ENCODE measurements at regions not wholly inside any gene's neighbourhood (a gene's known extent, or its start where the extent isn't known, plus 50 kb on each side); places are given as distances from the start of the nearest gene placed in this dataset.
"Not testable (repeated sequence)": the region's sequence is repeated elsewhere in the genome, so short reads cannot be mapped to it uniquely, and the experiment has no call there.

DNA sequence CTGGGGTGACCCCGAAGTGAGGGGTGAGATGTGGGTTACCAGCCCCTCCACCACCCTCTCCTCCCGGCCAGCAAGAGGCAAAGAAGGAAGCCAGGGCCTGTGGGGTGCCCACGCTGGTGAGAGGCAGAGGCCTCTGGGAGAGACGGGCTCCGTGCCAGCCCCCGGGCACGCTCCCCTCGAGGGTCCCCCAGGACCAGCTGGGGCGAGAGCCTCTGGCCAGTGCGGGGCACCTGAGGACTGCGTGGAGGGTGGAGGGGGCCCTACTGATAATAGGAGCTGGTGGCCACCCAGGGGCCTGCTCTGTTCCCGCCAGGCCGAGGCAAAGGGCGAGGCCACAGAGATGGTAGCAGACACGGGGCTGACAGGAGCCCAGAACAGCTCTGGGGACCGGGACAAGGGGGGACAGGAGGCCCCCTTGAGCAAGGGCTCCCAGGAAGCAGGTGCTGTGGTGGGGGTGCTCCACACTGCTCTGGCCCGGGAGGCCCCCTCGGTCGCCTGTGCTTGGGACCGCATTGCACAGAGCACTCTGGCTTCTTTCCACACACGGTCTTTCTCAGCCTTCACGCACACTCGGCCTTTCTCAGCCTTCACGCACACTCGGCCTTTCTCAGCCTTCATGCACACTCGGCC is 226.9 kb downstream of the TTLL2 start:
- no peak for DNase-seq

- DNase-seq: no peak
Measured at GRCh38 chr6:167552258-167552630, 227.4 kb downstream of the TTLL2 start.

- no peak for DNase-seq
Measured at GRCh38 chr6:167552961-167553735, 228.3 kb downstream of the TTLL2 start.

- DNase-seq: no peak
Measured at GRCh38 chr6:167553736-167554119, 228.8 kb downstream of the TTLL2 start.

- no peak for DNase-seq
Measured at GRCh38 chr6:167554854-167555253, 230.0 kb downstream of the TTLL2 start.

GRCh38 chr6:167555836-167556235 is 230.9 kb downstream of the TTLL2 start:
- no peak for DNase-seq

- DNase-seq: no peak
Measured at GRCh38 chr6:167557675-167558074, 232.8 kb downstream of the TTLL2 start.

DNA sequence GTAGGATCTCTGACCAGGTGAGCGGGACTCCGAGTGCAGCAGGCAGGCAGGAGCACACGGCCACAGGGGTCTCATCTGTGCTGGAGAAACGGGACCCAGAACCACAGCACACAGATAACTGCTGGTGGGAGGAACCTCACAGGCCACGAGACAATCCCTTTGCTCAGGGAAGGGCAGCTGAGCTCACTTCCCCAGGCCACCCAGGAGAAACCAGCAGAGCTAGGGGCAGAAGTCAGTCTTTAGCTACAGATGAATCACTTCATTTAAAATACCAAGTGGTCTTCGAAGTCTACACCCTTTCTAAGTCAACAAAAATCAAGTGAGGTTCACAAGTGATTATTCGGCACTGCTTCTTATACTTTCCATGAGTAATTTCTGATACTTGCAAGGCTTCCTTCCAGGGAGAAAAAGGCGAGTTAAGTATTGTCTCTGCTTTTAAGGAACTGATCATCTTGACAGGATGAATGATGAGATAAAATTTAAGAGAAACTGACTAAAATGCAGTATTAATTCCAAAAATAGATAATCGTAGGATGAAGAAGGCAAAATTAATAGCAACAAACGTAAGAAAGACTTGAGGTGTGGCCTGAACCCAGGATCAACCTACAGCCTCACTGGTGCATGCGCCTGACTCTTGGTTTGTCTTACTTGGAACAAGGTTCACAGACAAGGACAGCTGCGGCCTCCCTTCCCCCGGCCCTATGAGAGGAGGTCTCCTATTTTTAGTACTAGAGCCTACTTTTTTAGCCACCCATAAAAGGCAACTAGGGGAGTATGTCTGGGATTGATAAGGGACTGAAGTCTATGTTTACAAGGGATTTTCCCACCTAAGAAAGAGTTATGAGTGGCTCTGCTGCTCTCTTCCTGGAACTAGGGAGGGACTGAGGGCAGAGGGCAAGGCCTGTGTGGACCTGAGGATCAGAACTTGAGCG is 233.6 kb downstream of the TTLL2 start:
- DNase-seq: no peak

DNA sequence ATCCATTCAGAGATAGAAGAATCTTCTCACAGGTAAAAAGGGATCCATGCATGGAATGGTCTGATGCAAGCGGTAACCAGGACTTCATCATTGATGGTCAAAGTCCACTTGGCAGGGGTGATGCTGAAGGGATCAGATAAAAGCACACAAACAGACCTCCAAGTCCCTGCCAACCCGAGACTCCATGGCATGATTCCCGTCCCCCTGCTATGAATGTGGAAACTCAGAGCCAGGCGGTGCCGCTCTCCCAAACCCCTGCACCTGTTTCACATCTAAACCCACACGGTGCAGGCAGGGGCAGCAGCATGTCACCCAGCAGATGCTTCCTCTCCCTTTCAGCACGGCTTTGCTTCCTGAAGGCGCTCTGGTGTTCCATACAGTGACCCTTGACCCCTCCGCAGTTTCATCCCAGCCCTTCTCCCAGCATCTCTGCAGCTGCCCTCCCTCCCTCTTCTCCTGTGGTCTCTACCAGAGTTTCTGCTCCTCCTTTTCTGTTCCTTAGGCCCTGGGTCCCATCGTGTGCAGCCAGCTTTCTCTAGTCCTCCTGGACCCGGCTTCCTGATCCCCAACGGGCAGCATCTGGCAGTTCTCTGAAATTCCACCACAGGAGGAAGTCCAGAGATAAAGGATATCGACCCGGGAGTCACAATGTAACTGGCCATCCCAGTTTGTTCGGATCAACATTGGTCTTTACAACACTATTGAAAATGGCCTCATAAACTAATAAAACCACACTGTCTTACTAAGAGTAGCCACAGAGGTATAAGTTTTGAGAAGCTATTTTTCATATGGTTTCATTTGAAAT is 235.0 kb downstream of the TTLL2 start:
- DNase-seq: no peak

DNA sequence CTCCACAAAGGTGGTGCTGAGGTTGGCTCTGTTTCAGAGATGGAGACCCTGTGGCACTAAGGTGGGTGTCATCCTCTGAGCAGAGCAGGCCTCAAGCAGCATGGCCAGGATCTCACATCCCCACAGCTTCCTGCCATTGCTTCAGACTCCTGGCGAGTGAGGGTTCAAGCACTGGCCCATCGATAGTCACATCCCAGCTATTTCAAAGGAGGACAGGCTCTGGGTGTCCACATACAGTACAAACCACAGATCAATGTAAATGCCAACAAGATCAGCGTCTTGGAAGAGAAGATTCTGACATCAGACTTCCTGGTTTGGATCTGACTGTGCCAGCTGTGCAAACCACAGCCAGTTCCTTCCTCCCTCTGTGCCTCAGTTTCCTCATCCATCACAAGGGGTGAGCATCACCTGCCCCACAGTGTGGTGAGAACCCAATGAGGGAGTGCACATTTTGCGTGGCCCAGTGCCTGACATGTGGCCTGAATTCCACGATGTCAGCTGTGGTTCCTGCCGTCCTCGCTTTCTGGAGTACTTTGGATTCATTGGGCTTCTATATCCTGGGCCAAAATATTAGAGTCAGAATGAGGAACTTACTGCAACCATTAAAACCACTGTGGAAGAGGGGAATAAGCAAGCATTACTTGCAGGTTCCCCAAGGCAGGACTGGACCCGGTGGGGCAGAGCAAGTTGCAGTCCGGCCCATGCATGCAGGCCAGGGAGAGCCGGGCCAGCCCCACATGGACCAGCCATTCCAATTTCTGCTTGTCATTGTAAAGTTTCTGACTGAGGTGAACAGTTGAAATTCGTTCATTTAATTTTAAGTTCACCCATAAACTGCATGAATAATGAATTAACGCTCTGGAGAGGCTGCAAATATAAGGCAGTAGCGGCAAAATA is 236.0 kb downstream of the TTLL2 start:
- DNase-seq: no peak

- not testable (repeated sequence) for DNase-seq
Measured at GRCh38 chr6:167562862-167563261, 238.0 kb downstream of the TTLL2 start.

DNA sequence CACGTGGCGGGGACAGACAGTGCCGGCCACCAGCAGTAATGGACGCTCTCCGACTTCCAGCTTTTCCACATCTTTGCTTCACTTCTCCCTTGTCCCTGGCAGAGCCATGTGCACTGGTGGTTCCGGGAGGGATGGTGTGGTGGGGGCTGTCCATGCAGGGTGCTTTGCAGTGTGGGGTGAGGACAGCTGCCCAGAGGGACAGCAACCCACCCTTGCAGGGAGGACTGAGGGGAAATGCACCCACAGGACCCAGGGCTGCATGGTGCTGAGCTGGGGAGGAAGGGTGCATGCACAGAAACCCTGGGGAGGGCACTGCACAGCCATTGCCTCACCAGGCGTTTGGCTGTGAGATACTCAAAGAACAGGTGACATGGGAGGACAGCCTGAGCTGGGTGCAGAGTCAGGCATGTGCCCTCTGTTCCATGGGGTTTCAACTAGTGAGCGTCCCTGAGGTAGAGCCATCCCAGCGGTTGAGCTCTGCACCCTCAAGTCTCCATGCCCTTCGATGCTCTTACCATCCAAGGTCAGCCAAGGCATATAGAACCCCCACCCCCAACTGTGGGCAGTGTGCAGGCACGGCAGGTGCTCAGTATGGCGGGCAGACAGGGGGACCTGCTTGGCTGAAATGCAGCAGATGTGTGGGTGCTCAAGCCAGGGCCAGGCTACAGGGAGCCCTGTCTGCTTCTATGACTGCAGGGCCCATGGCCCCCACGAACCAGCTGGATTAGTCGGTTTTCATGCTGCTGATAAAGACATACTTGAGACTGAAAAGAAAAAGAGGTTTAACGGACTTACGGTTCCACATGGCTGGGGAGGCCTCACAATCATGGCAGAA is 239.7 kb downstream of the TTLL2 start:
- no peak for DNase-seq

- DNase-seq: no peak
Measured at GRCh38 chr6:167565388-167565787, 240.5 kb downstream of the TTLL2 start.

DNA sequence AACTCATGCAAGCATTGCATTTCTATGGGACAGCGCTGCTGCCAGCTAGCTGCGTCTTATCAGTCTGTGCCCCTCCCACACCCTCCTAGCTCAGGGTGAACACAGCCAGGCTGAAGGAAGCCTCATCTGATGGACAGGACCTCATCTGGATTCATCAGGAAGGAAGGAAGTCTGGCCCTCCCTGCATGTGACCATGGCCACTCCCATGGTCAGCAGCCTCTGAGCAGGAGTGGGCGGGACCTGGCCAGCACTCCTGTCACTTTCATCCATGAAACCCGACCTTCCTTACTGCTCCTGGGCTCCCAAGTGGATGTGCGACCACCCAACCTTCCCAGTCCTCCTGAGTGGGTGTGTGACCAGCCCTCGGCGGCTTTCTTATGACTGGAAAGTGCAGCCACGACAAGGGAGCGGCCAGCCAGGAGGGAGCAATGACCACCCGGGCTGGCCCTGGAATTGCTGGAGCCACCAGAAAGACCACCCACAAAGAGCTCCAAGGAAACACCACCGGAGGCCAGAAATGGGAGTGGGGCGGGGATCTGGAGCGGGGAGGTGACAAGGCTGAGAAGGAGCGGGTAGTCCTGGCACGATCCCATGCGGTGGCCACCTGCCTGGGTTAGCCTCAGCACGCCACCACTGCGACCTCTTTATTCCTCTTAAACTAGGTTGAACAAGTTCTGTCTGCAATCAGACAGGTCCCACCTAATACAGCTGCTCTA is 241.2 kb downstream of the TTLL2 start:
- DNase-seq: no peak

DNA sequence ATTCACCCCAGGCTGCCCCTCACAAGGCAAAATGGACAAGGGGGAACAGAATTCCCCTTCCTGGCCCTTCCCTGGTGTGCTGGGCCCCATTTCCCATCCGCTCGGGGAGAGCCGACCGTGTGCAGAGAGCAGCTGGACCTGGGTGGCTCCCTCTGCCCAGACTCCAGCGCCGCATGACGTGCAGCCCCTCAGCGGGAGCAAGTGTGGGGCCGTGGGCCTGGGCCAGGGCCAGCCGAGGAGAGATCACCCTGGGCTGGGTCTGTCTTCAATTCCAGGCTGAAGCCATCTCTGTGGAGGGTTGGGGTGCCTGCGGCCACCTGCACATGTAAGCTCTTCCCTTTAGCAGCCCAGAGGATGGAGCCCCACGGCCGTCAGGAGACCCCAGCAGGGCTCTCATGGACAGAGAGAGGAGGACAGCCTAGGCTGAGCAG is 241.8 kb downstream of the TTLL2 start:
- no peak for DNase-seq

DNA sequence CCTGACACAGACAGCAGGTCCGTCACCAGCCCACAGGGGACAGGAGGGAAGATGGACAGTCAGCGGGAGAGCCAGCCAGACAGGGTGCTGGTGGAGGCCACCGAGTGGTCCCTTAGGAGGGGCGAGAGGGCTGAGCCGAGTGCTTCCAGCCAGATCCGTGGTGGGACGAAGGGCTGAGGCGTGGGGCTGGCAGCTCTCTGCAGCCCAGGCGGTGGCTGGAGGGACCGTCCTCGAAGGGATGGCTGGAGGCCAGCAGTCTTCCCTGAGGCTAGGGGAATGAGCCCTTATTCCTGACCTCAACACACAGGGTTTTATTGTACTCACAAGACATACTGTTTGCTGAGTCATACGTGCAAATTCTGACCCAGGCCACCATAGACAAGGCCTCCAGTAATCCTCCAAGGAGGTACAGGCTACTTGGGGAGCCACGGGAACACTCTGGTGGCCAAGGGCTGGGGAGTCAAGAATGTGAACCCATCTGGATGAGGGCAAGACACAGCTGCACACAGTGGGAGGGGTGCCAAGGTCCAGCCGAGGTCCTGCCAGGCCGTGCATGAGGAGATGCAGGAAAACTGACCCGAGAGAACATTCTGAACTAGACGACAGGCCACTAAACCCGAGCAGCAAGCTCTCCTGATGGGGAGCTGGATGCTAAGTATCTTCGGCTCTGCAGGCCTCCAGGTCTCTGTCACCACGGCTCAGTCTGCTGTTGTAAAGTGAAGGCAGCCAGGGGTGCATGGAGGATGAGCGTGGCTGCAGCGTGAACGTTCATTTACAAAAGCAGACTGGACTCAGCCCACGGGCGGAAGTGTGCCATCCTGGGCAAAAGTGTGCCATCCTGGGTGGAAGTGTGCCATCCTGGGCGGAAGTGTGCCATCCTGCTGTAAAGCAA is 242.5 kb downstream of the TTLL2 start:
- no peak for DNase-seq

GRCh38 chr6:167568407-167569024 is 243.6 kb downstream of the TTLL2 start:
- no peak for DNase-seq

DNA sequence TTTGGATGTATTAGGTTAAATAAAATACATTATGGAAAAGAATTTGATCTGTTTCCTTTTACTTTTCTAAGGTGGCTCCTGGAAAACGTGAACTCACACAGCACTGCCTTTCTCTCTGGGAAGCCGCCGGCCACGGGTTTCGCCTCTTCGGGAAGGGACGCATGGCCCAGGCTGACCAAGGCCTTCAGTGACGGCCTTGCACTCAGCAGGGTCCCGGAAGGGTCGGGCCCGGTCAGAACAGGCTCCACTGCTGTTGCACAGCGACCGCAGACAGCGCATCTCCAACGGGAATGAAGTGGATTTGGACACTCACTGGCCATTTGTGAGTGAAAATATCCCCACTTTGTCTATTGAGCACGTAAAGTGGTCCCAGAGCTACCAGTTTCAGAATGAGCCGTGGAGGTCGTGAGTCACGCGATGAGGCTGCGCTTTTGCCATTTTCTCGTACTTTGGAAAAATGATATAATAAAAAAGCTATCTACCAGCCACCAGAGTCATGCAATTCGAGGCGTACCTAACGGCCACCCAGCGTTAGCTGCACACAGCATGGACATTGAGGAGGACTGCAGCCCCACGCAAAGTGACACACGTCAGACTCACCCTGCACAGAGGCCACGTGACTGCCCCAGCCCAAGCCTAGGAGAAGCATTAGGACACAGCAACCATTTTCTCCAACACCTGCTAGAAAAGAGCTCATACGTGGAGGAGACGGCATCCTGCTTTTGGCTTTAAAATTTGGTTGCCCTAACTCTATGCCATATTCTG is 244.3 kb downstream of the TTLL2 start:
- no peak for DNase-seq
